Karpas-422 (cell line): ENCODE measurements at regions not wholly inside any gene's neighbourhood (a gene's known extent, or its start where the extent isn't known, plus 50 kb on each side); places are given as distances from the start of the nearest gene placed in this dataset.

Source experiments
- DNase-seq: peaks from one replicate; pipeline ENCODE4 v3.0.0-alpha.2; 2015
- H2AFZ ChIP-seq: fragments of 200-600 bp; sonication (generic); 2 replicates; pipeline ENCODE4 v1.6.1; 2014; ENCODE audit warnings: antibody characterized with exemption, low read length, mixed read lengths
- H3K27ac ChIP-seq: fragments of 200-600 bp; sonication (generic); 2 replicates; pipeline ENCODE4 v1.5.1; 2014; ENCODE audit warnings: mild to moderate bottlenecking, low read length, moderate library complexity
- H3K27me3 ChIP-seq: fragments of 200-600 bp; sonication (generic); 2 replicates; pipeline ENCODE4 v1.6.1; 2014; ENCODE audit warnings: low read length, mixed read lengths
- H3K36me3 ChIP-seq: fragments of 200-600 bp; sonication (generic); 2 replicates; pipeline ENCODE4 v1.6.1; 2014; ENCODE audit warnings: low read length, mixed read lengths; ENCODE audit not compliant: insufficient read depth
- H3K4me1 ChIP-seq: fragments of 200-600 bp; sonication (generic); 2 replicates; pipeline ENCODE4 v1.6.1; 2014; ENCODE audit warnings: mild to moderate bottlenecking, low read length, mixed read lengths
- H3K4me2 ChIP-seq: fragments of 200-600 bp; sonication (generic); 2 replicates; pipeline ENCODE4 v1.6.1; 2014; ENCODE audit warnings: low read length, low read depth, mild to moderate bottlenecking; ENCODE audit not compliant: poor library complexity, severe bottlenecking
- H3K4me3 ChIP-seq: fragments of 200-600 bp; sonication (generic); 2 replicates; pipeline ENCODE4 v1.5.1; 2014; ENCODE audit warnings: mild to moderate bottlenecking, antibody characterized with exemption, low read length, mixed read lengths
- H3K79me2 ChIP-seq: fragments of 200-600 bp; sonication (generic); 2 replicates; pipeline ENCODE4 v1.6.1; 2014; ENCODE audit warnings: mild to moderate bottlenecking, low read length, mixed read lengths
- H3K9ac ChIP-seq: fragments of 200-600 bp; sonication (generic); 2 replicates; pipeline ENCODE4 v1.6.0; 2014; ENCODE audit warnings: low read length
- H3K9me2 ChIP-seq: fragments of 200-600 bp; sonication (generic), shearing (Covaris generic); replicated peaks from 2 replicates; pipeline ENCODE4 v1.6.0; 2014; ENCODE audit warnings: mild to moderate bottlenecking, low read length, moderate library complexity; ENCODE audit not compliant: insufficient read depth
- H3K9me3 ChIP-seq: fragments of 300-700, 200-600 bp; sonication (generic); 2 replicates; pipeline ENCODE4 v1.6.1; 2014; ENCODE audit warnings: low read length, mixed read lengths
- H4K20me1 ChIP-seq: fragments of 200-600 bp; sonication (generic); 2 replicates; pipeline ENCODE4 v1.6.1; 2014; ENCODE audit warnings: mild to moderate bottlenecking, antibody characterized with exemption, low read length, low read depth; ENCODE audit not compliant: insufficient read depth

GRCh38 chr5:164336276-164336675 is 830.9 kb downstream of the MAT2B start:
- H3K79me2 ChIP-seq: no peaks in the 10 kb centered on the region
- no peak overlapping the region for H3K9ac ChIP-seq
- H3K27me3 ChIP-seq: no peaks in the 10 kb centered on the region
- no peak overlapping the region for H3K4me2 ChIP-seq
- H3K36me3 ChIP-seq: no peaks in the 10 kb centered on the region
- no peak overlapping the region for H2AFZ ChIP-seq
- peaks cover 19% of the 10 kb centered on the region; the same call in 1 of the 2 replicates for H3K9me3 ChIP-seq
- H3K27ac ChIP-seq: no peak overlapping the region
- H4K20me1 ChIP-seq: no peaks in the 10 kb centered on the region
- H3K4me3 ChIP-seq: no peak overlapping the region
- H3K9me2 ChIP-seq: no peaks in the 10 kb centered on the region
- H3K4me1 ChIP-seq: no peaks in the 10 kb centered on the region
- DNase-seq: no peak

DNA sequence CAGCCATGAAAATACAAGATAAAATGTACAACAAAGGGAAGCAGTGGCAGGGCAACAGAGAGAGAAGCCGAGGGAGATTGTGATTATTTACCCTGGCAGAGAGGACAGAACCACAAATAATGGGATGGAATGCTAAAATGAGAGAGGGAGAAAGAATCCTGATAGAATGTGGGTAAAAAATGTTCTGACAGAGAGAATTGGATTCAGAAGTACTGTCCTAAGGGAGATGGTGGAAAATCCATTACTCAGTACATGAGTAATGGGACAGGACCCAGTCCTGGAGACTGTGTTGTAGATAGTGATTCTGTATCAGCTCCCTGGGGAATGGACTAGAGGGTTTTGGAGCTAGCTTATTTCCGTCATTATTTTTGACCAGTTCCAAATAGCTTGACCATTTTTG is 831.5 kb downstream of the MAT2B start:
- Histone ChIP-seq H4K20me1 (no peaks in the 10 kb centered on the region), H3K27ac (no peak overlapping the region), H3K4me3 (no peak overlapping the region), H3K79me2 (no peaks in the 10 kb centered on the region), H2AFZ (no peak overlapping the region), H3K36me3 (no peaks in the 10 kb centered on the region), H3K9me3 (peaks cover 13% of the 10 kb centered on the region; the same call in 1 of the 2 replicates), H3K9ac (no peak overlapping the region), H3K4me1 (no peaks in the 10 kb centered on the region), H3K27me3 (no peaks in the 10 kb centered on the region), H3K9me2 (no peaks in the 10 kb centered on the region), H3K4me2 (no peak overlapping the region)
- no peak for DNase-seq

GRCh38 chr5:164341056-164341619 is 835.7 kb downstream of the MAT2B start:
- no peaks in the 10 kb centered on the region for H3K36me3 ChIP-seq
- no peaks in the 10 kb centered on the region for H3K9me2 ChIP-seq
- DNase-seq: no peak
- no peak overlapping the region for H3K4me2 ChIP-seq
- H3K27ac ChIP-seq: no peak overlapping the region
- no peaks in the 10 kb centered on the region for H4K20me1 ChIP-seq
- no peaks in the 10 kb centered on the region for H3K27me3 ChIP-seq
- no peaks in the 10 kb centered on the region for H3K4me1 ChIP-seq
- no peak overlapping the region for H3K9ac ChIP-seq
- H3K4me3 ChIP-seq: no peak overlapping the region
- H3K79me2 ChIP-seq: no peaks in the 10 kb centered on the region
- no peak overlapping the region for H2AFZ ChIP-seq
- H3K9me3 ChIP-seq: peaks cover 7% of the 10 kb centered on the region; the same call in 1 of the 2 replicates

- H3K9me3 ChIP-seq: peaks cover 6% of the 10 kb centered on the region
- H3K9me2 ChIP-seq: no peaks in the 10 kb centered on the region
- H3K27me3 ChIP-seq: no peaks in the 10 kb centered on the region
- no peak overlapping the region for H3K27ac ChIP-seq
- H3K4me2 ChIP-seq: no peak overlapping the region
- H4K20me1 ChIP-seq: no peaks in the 10 kb centered on the region
- no peak overlapping the region for H3K9ac ChIP-seq
- DNase-seq: no peak
- H3K4me3 ChIP-seq: no peak overlapping the region
- no peaks in the 10 kb centered on the region for H3K4me1 ChIP-seq
- no peaks in the 10 kb centered on the region for H3K36me3 ChIP-seq
- no peak overlapping the region for H2AFZ ChIP-seq
- H3K79me2 ChIP-seq: no peaks in the 10 kb centered on the region
Measured at GRCh38 chr5:164345173-164345849, 839.9 kb downstream of the MAT2B start.

DNA sequence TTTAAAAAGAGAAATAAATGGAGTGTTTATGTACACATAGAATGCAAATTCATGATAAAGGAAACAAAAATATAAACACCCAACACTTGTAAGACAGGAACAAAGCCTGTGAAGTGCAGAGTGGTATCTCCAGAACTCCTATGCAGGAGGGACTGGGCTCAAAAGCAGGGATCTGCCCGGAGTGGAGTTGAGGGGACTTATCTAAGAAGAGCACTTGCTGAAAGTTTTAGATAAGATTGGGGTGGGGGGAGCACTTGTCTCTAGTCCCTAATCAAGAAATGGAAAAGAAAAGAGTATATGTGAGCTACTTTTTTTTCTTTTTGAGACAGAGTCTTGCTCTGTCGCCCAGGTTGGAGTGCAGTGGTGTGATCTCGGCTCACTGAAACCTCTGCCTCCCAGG is 840.4 kb downstream of the MAT2B start:
- H3K36me3 ChIP-seq: no peaks in the 10 kb centered on the region
- H3K4me3 ChIP-seq: no peak overlapping the region
- no peaks in the 10 kb centered on the region for H3K9me2 ChIP-seq
- DNase-seq: no peak
- no peak overlapping the region for H3K27ac ChIP-seq
- H3K9me3 ChIP-seq: peaks cover 6% of the 10 kb centered on the region
- H4K20me1 ChIP-seq: no peaks in the 10 kb centered on the region
- H3K4me1 ChIP-seq: no peaks in the 10 kb centered on the region
- no peaks in the 10 kb centered on the region for H3K79me2 ChIP-seq
- H3K27me3 ChIP-seq: no peaks in the 10 kb centered on the region
- H3K9ac ChIP-seq: no peak overlapping the region
- no peak overlapping the region for H2AFZ ChIP-seq
- no peak overlapping the region for H3K4me2 ChIP-seq

GRCh38 chr5:164346785-164347630 is 841.6 kb downstream of the MAT2B start:
- Histone ChIP-seq H2AFZ (no peak overlapping the region), H3K9ac (no peak overlapping the region), H3K27ac (no peak overlapping the region), H3K9me3 (peaks cover 9% of the 10 kb centered on the region), H3K4me3 (no peak overlapping the region), H3K9me2 (no peaks in the 10 kb centered on the region), H3K4me1 (no peaks in the 10 kb centered on the region), H3K4me2 (no peak overlapping the region), H3K79me2 (no peaks in the 10 kb centered on the region), H3K27me3 (no peaks in the 10 kb centered on the region), H3K36me3 (no peaks in the 10 kb centered on the region), H4K20me1 (no peaks in the 10 kb centered on the region)
- DNase-seq: no peak

GRCh38 chr5:164350236-164350635 is 844.8 kb downstream of the MAT2B start:
- H3K4me3 ChIP-seq: no peak overlapping the region
- H3K4me1 ChIP-seq: no peaks in the 10 kb centered on the region
- no peak overlapping the region for H3K27ac ChIP-seq
- H3K9me2 ChIP-seq: no peaks in the 10 kb centered on the region
- H3K27me3 ChIP-seq: no peaks in the 10 kb centered on the region
- no peak overlapping the region for H3K9ac ChIP-seq
- H3K9me3 ChIP-seq: peaks cover 9% of the 10 kb centered on the region
- no peak overlapping the region for H2AFZ ChIP-seq
- H3K4me2 ChIP-seq: no peak overlapping the region
- DNase-seq: no peak
- no peaks in the 10 kb centered on the region for H3K79me2 ChIP-seq
- no peaks in the 10 kb centered on the region for H3K36me3 ChIP-seq
- H4K20me1 ChIP-seq: no peaks in the 10 kb centered on the region

DNA sequence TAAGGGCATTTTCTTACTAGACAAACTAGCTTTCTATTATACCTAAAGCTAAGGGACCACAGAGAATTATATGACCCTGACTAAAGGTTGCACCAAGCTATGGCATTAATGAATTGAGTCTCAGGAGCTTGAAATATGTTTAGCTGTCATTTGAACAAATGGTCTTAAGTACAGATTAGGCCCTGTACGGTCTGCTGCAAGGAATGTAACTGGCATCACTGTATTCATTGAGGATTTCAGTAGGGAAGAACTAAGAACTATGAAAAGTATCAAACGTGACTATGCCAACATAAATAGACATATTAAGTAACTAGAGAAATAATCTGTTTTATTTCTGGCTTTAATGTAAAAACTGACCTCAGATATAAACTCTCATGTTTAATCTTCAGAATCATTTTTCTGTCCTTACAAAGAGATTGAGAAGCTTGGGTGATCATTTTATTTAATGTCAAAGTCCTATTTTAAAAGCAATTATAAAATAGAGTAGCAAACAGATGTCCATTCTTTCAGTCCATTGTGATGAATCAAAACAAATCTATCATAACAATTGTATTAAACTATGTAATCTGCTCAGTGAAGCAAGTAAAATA is 845.9 kb downstream of the MAT2B start:
- no peaks in the 10 kb centered on the region for H3K79me2 ChIP-seq
- H3K9me3 ChIP-seq: peaks cover 12% of the 10 kb centered on the region
- no peak overlapping the region for H3K9ac ChIP-seq
- H4K20me1 ChIP-seq: no peaks in the 10 kb centered on the region
- no peaks in the 10 kb centered on the region for H3K4me1 ChIP-seq
- no peaks in the 10 kb centered on the region for H3K36me3 ChIP-seq
- no peaks in the 10 kb centered on the region for H3K9me2 ChIP-seq
- DNase-seq: no peak
- no peaks in the 10 kb centered on the region for H3K27me3 ChIP-seq
- H3K4me2 ChIP-seq: no peak overlapping the region
- no peak overlapping the region for H3K4me3 ChIP-seq
- no peak overlapping the region for H3K27ac ChIP-seq
- H2AFZ ChIP-seq: no peak overlapping the region
